Cardiac muscle cell (in vitro differentiated cells and primary cell): ENCODE measurements at regions not wholly inside any gene's neighbourhood (a gene's known extent, or its start where the extent isn't known, plus 50 kb on each side); places are given as distances from the start of the nearest gene placed in this dataset.

Experiments
- DNase-seq, 2 donors: peaks; one replicate each; pipeline versions ENCODE4 v3.0.0 to v3.0.0-alpha.2; 2010 to 2017; ENCODE audit warnings: low read depth in 1 of 2, low spot score in 1 of 2
- H3K27ac ChIP-seq: fragments of 200-600 bp; sonication (generic); 2 replicates; pipeline ENCODE4 v1.5.1; 2016
- H3K27me3 ChIP-seq: fragments of 200-600 bp; sonication (generic); 2 replicates; pipeline ENCODE4 v1.6.0; 2016; ENCODE audit warnings: control low read depth
- H3K36me3 ChIP-seq: fragments of 200-600 bp; sonication (generic); 2 replicates; pipeline ENCODE4 v1.5.1; 2016; ENCODE audit warnings: control low read depth
- H3K4me1 ChIP-seq: fragments of 200-600 bp; sonication (generic); 2 replicates; pipeline ENCODE4 v1.8.1; 2017; ENCODE audit warnings: low read depth, mild to moderate bottlenecking, mixed run types
- H3K4me3 ChIP-seq: fragments of 200-600 bp; sonication (generic); 2 replicates; pipeline ENCODE4 v1.5.1; 2016; ENCODE audit warnings: mild to moderate bottlenecking
- H3K9me3 ChIP-seq: fragments of 200-600 bp; sonication (generic); 2 replicates; pipeline ENCODE4 v1.5.1; 2017; ENCODE audit warnings: low read depth, mild to moderate bottlenecking, control low read depth
- TF ChIP-seq, protein P1 (sequence below): IDR thresholded peaks from 2 replicates; pipeline ENCODE4 v1.5.1; 2012; ENCODE audit warnings: low read depth, mild to moderate bottlenecking, low read length

DNA sequence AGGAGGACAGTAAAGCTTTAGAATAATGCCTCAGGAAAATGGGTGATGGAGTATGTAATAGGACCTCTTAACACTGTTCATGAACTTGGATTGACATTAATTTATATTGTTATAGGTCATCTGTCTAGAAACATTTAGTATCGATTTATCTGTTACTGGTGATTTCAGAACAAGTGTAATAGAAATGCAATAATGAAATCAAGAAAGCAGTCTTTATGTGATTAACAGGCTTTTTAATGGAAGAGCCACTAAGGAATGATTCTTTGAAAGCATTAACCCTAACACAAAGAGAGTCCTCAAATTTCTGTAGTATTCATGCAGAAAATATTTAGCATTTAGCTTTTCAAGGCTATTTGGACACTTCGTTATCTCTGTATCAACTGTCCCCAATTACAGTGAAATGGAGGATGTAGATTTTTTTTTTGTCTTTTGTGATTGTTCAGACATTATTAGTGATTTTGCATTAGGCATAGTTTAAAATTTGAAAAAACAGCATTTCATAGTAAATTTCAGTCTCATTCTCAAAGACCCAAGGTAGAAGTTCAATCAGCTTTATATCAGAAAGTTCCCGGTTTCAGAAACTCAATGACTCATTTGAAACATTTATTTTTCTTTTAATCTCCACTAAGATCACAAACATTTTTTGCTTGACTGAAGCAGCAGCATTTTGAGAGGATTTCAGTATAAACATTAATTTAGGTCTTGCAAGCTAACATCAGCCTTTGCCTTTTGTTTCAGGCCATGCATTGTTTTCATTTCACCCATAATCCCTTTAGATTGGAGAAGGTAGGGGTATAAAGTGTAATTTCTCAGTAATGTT is 56.3 kb downstream of the AGTR2 start:
- TF ChIP-seq, protein P1, sequence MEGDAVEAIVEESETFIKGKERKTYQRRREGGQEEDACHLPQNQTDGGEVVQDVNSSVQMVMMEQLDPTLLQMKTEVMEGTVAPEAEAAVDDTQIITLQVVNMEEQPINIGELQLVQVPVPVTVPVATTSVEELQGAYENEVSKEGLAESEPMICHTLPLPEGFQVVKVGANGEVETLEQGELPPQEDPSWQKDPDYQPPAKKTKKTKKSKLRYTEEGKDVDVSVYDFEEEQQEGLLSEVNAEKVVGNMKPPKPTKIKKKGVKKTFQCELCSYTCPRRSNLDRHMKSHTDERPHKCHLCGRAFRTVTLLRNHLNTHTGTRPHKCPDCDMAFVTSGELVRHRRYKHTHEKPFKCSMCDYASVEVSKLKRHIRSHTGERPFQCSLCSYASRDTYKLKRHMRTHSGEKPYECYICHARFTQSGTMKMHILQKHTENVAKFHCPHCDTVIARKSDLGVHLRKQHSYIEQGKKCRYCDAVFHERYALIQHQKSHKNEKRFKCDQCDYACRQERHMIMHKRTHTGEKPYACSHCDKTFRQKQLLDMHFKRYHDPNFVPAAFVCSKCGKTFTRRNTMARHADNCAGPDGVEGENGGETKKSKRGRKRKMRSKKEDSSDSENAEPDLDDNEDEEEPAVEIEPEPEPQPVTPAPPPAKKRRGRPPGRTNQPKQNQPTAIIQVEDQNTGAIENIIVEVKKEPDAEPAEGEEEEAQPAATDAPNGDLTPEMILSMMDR, result no peak
- DNase-seq, result no peak
- H3K4me3 ChIP-seq, result no peak overlapping the region
- H3K27me3 ChIP-seq, result no peaks in the 10 kb centered on the region
- no peaks in the 10 kb centered on the region for H3K9me3 ChIP-seq
- no peaks in the 10 kb centered on the region for H3K36me3 ChIP-seq
- no peak overlapping the region for H3K27ac ChIP-seq
- H3K4me1 ChIP-seq, result no peaks in the 10 kb centered on the region

DNA sequence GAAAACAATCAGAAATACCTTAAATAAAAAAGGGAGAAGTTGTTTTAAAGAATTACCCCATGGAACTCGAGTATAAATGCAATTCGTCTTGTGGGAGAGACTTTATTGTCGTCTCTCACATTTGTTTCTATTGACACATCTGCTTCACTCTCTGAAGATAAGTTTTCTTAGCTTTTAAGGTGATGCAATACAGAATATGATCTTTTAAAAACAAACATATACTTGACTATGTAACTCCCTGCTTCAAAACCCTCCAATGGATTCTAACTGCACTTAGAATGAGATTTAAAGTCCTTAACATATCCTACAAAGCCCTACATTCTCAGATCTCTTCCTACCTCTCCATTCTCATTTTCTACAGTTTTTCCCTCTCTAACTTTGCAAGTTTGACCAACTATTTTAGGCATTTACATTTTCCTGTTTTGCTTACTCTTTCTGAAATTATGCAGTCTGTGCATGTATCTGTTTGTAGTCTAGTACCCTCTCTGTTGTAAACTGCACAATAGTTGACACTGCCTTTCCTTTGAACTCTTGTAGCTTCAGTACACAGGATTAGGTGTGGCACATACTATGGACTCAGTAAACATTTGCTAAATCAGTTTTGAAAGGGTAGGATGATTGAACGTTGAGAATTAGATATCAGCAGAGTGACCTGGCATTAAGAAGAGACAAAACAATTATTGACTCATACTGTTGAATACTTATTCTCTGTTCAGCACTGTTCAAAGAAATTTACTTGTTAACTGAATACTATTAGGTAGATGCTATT is 59.8 kb downstream of the AGTR2 start:
- H3K27ac ChIP-seq, result no peak overlapping the region
- H3K4me3 ChIP-seq, result no peak overlapping the region
- DNase-seq, result no peak
- H3K9me3 ChIP-seq, result no peaks in the 10 kb centered on the region
- no peaks in the 10 kb centered on the region for H3K36me3 ChIP-seq
- TF ChIP-seq, protein P1, result no peak
- no peaks in the 10 kb centered on the region for H3K27me3 ChIP-seq
- no peaks in the 10 kb centered on the region for H3K4me1 ChIP-seq

DNA sequence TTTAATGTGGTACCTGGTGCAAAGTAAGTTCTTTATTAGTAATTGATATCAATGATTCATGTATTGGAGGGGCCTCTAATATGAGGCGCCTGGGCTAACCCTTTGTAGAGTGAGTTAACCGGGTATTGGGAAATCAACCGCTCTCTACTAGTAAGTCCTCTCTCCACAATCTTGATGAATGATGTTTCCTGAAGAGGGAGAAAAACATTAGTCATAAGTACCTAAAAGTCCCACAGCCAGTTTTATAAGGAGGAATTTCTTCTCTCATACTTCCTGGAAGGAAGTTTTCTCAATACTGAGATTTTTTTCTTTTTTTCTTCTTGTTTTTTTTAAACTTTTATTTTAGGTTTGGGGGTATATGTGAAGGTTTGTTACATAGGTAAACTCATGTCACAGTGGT is 62.3 kb downstream of the AGTR2 start:
- DNase-seq, result peak in 1 of 2 donors; percentile 81
- no peaks in the 10 kb centered on the region for H3K27me3 ChIP-seq
- no peaks in the 10 kb centered on the region for H3K4me1 ChIP-seq
- no peak overlapping the region for H3K27ac ChIP-seq
- TF ChIP-seq, protein P1, result no peak
- no peaks in the 10 kb centered on the region for H3K9me3 ChIP-seq
- no peak overlapping the region for H3K4me3 ChIP-seq
- H3K36me3 ChIP-seq, result no peaks in the 10 kb centered on the region

DNA sequence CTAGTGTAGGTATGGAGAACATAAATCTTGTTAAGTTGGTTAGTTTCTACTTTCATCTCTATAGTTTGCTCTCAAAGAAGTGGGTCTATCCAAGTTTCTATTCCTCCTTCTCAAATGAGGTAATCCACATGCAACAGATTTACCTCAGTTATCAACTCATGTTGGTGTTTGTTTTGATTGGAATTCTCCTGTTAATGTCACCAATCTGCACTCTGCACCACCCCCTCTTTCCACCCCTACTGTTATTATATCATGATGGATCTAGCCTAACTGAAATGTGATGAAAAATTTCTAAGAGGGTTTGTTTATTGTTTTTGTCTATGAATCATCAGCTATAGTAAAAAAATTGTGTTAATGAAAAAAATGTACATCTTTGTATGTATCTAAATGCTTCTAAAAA is 66.1 kb downstream of the AGTR2 start:
- Histone ChIP-seq H3K36me3 (no peaks in the 10 kb centered on the region), H3K9me3 (no peaks in the 10 kb centered on the region), H3K27me3 (no peaks in the 10 kb centered on the region), H3K4me3 (no peak overlapping the region), H3K4me1 (no peaks in the 10 kb centered on the region), H3K27ac (no peak overlapping the region)
- TF ChIP-seq, protein P1, result no peak
- DNase-seq, result no peak

DNA sequence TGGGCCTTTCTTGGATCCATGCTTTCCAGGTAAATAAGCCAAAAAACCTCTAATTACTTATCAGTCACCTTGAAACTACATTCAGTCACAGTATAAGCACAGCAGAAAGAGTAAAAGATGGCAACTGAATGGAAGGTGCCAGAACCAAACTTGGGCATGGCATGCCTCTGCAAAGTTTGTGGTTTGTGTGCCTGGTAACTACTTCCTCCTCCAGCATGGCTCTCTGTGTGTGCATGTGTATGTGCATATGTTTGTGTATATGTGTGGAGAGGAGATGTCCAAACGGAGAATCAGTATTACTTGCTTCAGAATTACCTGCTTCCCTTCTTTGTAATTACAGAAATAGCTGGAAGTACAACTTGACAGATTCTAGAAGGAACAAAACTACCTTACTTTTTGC is 67.5 kb downstream of the AGTR2 start:
- no peaks in the 10 kb centered on the region for H3K4me1 ChIP-seq
- TF ChIP-seq, protein P1, result no peak
- H3K9me3 ChIP-seq, result no peaks in the 10 kb centered on the region
- no peak overlapping the region for H3K4me3 ChIP-seq
- no peak for DNase-seq
- H3K27me3 ChIP-seq, result no peaks in the 10 kb centered on the region
- no peak overlapping the region for H3K27ac ChIP-seq
- no peaks in the 10 kb centered on the region for H3K36me3 ChIP-seq
